ENCODE measurements at regions not wholly inside any gene's neighbourhood (a gene's known extent, or its start where the extent isn't known, plus 50 kb on each side); places are given as distances from the start of the nearest gene placed in this dataset.

- H3K36me3 ChIP-seq (ENCODE audit: control insufficient read depth in 2 of 2, insufficient read depth in 2 of 2, low read length in 1 of 2), result no peaks in the 10 kb centered on the region
- H3K27me3 ChIP-seq (ENCODE audit: control insufficient read depth in 1 of 2, insufficient read depth in 2 of 2, low read length in 2 of 2), result no peaks in the 10 kb centered on the region
- H3K9me3 ChIP-seq (ENCODE audit: control insufficient read depth in 2 of 2, insufficient read depth in 1 of 2, low read depth in 1 of 2, low read length in 1 of 2), result no peaks in the 10 kb centered on the region
- H3K27ac ChIP-seq (ENCODE audit: low read depth in 2 of 2, low read length in 1 of 2), result no peak overlapping the region
- no peak overlapping the region for H3K4me3 ChIP-seq (ENCODE audit: low read depth in 1 of 2, low read length in 2 of 2)
- WGBS, 2 donors, result 72 to 76% methylated on average over 3 of the region's 3 CpGs
- no peaks in the 10 kb centered on the region for H3K4me1 ChIP-seq (ENCODE audit: control insufficient read depth in 2 of 2, insufficient read depth in 2 of 2, low read length in 1 of 2)
Observed at GRCh38 chr3:21163956-21164355, 587.1 kb downstream of the ZNF385D start.

DNA sequence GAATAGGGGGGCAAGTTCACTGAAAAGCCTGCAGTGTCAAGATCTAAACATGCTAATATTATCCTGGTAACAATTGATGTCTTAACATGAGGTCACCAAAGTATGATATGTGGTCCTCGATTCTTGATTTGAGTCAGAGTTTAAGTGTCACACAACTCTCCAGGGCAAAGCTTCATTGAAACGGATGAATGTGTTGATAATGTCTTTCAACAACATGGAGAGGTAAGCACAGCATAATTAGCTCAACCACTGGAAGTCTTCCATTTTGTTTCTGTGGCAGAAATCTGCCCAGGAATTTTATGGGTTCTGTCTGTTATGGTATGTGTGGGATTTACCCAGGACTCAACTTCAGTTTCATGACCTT is 591.5 kb downstream of the ZNF385D start:
- Histone ChIP-seq H3K9me3 (ENCODE audit: control insufficient read depth in 2 of 2, insufficient read depth in 1 of 2, low read depth in 1 of 2, low read length in 1 of 2) (no peaks in the 10 kb centered on the region), H3K27me3 (ENCODE audit: control insufficient read depth in 1 of 2, insufficient read depth in 2 of 2, low read length in 2 of 2) (no peaks in the 10 kb centered on the region), H3K36me3 (ENCODE audit: control insufficient read depth in 2 of 2, insufficient read depth in 2 of 2, low read length in 1 of 2) (no peaks in the 10 kb centered on the region), H3K4me3 (ENCODE audit: low read depth in 1 of 2, low read length in 2 of 2) (no peak overlapping the region), H3K27ac (ENCODE audit: low read depth in 2 of 2, low read length in 1 of 2) (no peak overlapping the region), H3K4me1 (ENCODE audit: control insufficient read depth in 2 of 2, insufficient read depth in 2 of 2, low read length in 1 of 2) (no peaks in the 10 kb centered on the region)
- 52 to 57% methylated on average over 2 of the region's 2 CpGs for WGBS, 2 donors

DNA sequence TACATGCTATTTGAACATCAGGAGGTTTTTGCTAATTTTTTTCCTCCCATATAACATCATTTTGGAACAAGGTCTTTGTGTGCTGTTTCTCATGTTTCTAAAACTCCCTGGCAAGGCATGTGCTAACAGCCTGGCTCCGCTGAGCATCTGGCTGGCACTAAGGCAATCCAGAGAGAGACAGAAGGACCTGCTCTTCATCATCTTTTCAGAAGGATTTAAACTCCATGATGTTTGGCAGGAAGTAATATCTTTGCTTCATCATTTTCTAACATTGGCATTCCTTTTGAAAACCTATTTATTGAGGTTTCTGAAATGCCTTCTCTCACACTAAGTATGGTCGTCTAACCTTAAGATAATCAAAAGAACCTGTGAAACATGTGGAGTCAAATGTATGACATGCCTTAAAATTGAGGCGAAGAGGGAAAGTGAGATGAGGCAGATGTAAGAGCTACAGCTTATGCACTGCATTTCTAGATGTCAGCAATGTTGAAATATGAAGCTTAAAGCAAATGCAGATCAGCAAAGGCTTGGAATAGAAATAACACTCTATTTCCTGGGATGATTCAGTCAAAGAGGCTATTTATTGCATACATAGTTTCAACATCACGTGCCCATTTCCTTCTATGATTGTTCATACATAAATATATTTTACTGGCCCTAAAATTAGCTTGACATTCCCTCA is 592.0 kb downstream of the ZNF385D start:
- 52 to 58% methylated on average over 4 of the region's 4 CpGs for WGBS, 2 donors
- no peak overlapping the region for H3K4me3 ChIP-seq (ENCODE audit: low read depth in 1 of 2, low read length in 2 of 2)
- no peak overlapping the region for H3K27ac ChIP-seq (ENCODE audit: low read depth in 2 of 2, low read length in 1 of 2)
- H3K9me3 ChIP-seq (ENCODE audit: control insufficient read depth in 2 of 2, insufficient read depth in 1 of 2, low read depth in 1 of 2, low read length in 1 of 2), result no peaks in the 10 kb centered on the region
- H3K36me3 ChIP-seq (ENCODE audit: control insufficient read depth in 2 of 2, insufficient read depth in 2 of 2, low read length in 1 of 2), result no peaks in the 10 kb centered on the region
- no peaks in the 10 kb centered on the region for H3K27me3 ChIP-seq (ENCODE audit: control insufficient read depth in 1 of 2, insufficient read depth in 2 of 2, low read length in 2 of 2)
- no peaks in the 10 kb centered on the region for H3K4me1 ChIP-seq (ENCODE audit: control insufficient read depth in 2 of 2, insufficient read depth in 2 of 2, low read length in 1 of 2)

DNA sequence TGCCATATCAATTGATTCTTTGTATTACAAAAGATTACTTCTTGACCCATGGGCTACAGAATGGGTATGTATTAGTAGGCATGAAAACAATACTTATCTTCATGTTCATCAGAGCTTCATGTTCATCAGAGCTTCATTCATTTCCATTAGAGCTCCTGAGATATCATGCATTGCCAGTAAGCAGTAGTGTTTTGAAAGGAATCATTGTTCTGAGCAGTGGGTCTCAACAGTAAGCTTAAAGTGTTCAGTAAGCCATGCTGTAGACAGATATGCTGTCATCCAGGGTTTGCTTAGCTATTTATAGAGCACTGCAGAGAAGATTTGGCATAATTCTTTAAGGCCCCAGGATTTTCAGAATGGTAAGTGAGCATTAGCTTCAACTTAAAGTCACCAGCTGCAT is 596.1 kb downstream of the ZNF385D start:
- H3K27ac ChIP-seq (ENCODE audit: low read depth in 2 of 2, low read length in 1 of 2), result no peak overlapping the region
- no peaks in the 10 kb centered on the region for H3K36me3 ChIP-seq (ENCODE audit: control insufficient read depth in 2 of 2, insufficient read depth in 2 of 2, low read length in 1 of 2)
- no peaks in the 10 kb centered on the region for H3K4me1 ChIP-seq (ENCODE audit: control insufficient read depth in 2 of 2, insufficient read depth in 2 of 2, low read length in 1 of 2)
- no peak overlapping the region for H3K4me3 ChIP-seq (ENCODE audit: low read depth in 1 of 2, low read length in 2 of 2)
- H3K27me3 ChIP-seq (ENCODE audit: control insufficient read depth in 1 of 2, insufficient read depth in 2 of 2, low read length in 2 of 2), result no peaks in the 10 kb centered on the region
- H3K9me3 ChIP-seq (ENCODE audit: control insufficient read depth in 2 of 2, insufficient read depth in 1 of 2, low read depth in 1 of 2, low read length in 1 of 2), result no peaks in the 10 kb centered on the region

DNA sequence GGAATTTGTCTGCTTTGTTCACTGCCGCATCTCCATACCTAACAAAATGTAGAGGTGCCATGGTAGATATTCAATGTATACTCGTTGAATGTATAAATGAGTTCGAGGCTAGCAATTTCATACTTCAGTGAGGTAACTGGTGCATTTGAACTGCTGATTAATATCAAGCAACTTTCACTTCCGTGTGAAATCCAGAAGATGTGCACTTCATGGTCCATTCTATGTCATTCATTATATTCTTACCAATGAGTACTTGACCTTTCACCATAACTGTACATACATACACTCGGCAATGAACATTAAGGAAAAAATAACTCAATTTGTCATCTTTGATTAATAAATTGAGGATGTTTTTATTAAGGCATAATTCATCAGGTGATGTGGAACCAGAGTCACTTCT is 598.5 kb downstream of the ZNF385D start:
- Histone ChIP-seq H3K27ac (ENCODE audit: low read depth in 2 of 2, low read length in 1 of 2) (no peak overlapping the region), H3K36me3 (ENCODE audit: control insufficient read depth in 2 of 2, insufficient read depth in 2 of 2, low read length in 1 of 2) (no peaks in the 10 kb centered on the region), H3K27me3 (ENCODE audit: control insufficient read depth in 1 of 2, insufficient read depth in 2 of 2, low read length in 2 of 2) (no peaks in the 10 kb centered on the region), H3K4me1 (ENCODE audit: control insufficient read depth in 2 of 2, insufficient read depth in 2 of 2, low read length in 1 of 2) (no peaks in the 10 kb centered on the region), H3K4me3 (ENCODE audit: low read depth in 1 of 2, low read length in 2 of 2) (no peak overlapping the region), H3K9me3 (ENCODE audit: control insufficient read depth in 2 of 2, insufficient read depth in 1 of 2, low read depth in 1 of 2, low read length in 1 of 2) (no peaks in the 10 kb centered on the region)
- 78 to 79% methylated on average over 5 of the region's 5 CpGs for WGBS, 2 donors

GRCh38 chr3:21142949-21143348 is 608.1 kb downstream of the ZNF385D start:
- no peaks in the 10 kb centered on the region for H3K27me3 ChIP-seq (ENCODE audit: control insufficient read depth in 1 of 2, insufficient read depth in 2 of 2, low read length in 2 of 2)
- WGBS, 2 donors, result 92% methylated on average over 3 of the region's 3 CpGs
- H3K9me3 ChIP-seq (ENCODE audit: control insufficient read depth in 2 of 2, insufficient read depth in 1 of 2, low read depth in 1 of 2, low read length in 1 of 2), result no peaks in the 10 kb centered on the region
- no peak overlapping the region for H3K27ac ChIP-seq (ENCODE audit: low read depth in 2 of 2, low read length in 1 of 2)
- H3K36me3 ChIP-seq (ENCODE audit: control insufficient read depth in 2 of 2, insufficient read depth in 2 of 2, low read length in 1 of 2), result no peaks in the 10 kb centered on the region
- no peaks in the 10 kb centered on the region for H3K4me1 ChIP-seq (ENCODE audit: control insufficient read depth in 2 of 2, insufficient read depth in 2 of 2, low read length in 1 of 2)
- H3K4me3 ChIP-seq (ENCODE audit: low read depth in 1 of 2, low read length in 2 of 2), result no peak overlapping the region

DNA sequence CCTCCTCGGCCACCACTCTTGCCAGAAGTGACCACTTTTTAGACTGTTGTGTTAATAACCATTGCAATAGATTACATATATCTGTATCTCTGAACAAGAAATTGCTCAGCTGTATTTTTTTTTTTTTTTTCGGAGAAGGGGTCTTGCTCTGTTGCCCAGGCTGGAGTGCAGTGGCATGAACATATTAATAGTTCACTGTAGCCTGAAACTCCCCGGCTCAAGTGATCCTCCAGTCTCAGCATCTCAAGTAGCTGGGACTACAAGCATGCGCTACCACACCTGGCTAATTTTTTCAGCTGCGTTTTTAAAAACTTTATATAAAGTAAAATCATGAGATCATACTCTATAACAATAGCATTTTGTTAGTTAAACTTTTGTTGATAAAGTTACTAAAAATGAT is 609.0 kb downstream of the ZNF385D start:
- Histone ChIP-seq H3K27me3 (ENCODE audit: control insufficient read depth in 1 of 2, insufficient read depth in 2 of 2, low read length in 2 of 2) (no peaks in the 10 kb centered on the region), H3K36me3 (ENCODE audit: control insufficient read depth in 2 of 2, insufficient read depth in 2 of 2, low read length in 1 of 2) (no peaks in the 10 kb centered on the region), H3K4me3 (ENCODE audit: low read depth in 1 of 2, low read length in 2 of 2) (no peak overlapping the region), H3K4me1 (ENCODE audit: control insufficient read depth in 2 of 2, insufficient read depth in 2 of 2, low read length in 1 of 2) (no peaks in the 10 kb centered on the region), H3K27ac (ENCODE audit: low read depth in 2 of 2, low read length in 1 of 2) (no peak overlapping the region), H3K9me3 (ENCODE audit: control insufficient read depth in 2 of 2, insufficient read depth in 1 of 2, low read depth in 1 of 2, low read length in 1 of 2) (no peaks in the 10 kb centered on the region)
- WGBS, 2 donors, result 91 to 93% methylated on average over 5 of the region's 5 CpGs

- 12 to 13% methylated on average over 1 of the region's 1 CpG for WGBS, 2 donors
- no peaks in the 10 kb centered on the region for H3K9me3 ChIP-seq (ENCODE audit: control insufficient read depth in 2 of 2, insufficient read depth in 1 of 2, low read depth in 1 of 2, low read length in 1 of 2)
- no peaks in the 10 kb centered on the region for H3K36me3 ChIP-seq (ENCODE audit: control insufficient read depth in 2 of 2, insufficient read depth in 2 of 2, low read length in 1 of 2)
- no peaks in the 10 kb centered on the region for H3K27me3 ChIP-seq (ENCODE audit: control insufficient read depth in 1 of 2, insufficient read depth in 2 of 2, low read length in 2 of 2)
- H3K27ac ChIP-seq (ENCODE audit: low read depth in 2 of 2, low read length in 1 of 2), result no peak overlapping the region
- H3K4me3 ChIP-seq (ENCODE audit: low read depth in 1 of 2, low read length in 2 of 2), result no peak overlapping the region
- no peaks in the 10 kb centered on the region for H3K4me1 ChIP-seq (ENCODE audit: control insufficient read depth in 2 of 2, insufficient read depth in 2 of 2, low read length in 1 of 2)
Observed at GRCh38 chr3:21140785-21141184, 610.2 kb downstream of the ZNF385D start.

DNA sequence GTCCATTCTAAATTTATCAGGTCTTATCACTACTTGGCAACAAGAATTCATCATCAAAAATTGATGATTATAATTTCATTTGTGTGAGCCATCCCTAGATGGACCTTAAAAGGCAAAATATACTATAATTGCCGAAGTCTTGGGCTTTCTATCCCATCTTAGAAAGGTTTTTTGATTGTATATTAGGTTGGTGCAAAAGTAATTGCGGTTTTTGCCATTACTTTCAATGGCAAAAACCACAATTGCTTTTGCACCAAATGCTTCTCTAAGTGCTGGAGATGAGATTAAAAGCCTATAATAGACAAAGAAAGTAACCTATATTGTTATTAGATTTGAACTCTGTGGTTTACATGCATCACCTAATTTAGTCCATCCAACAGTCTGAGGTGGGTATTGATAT is 612.9 kb downstream of the ZNF385D start:
- Histone ChIP-seq H3K36me3 (ENCODE audit: control insufficient read depth in 2 of 2, insufficient read depth in 2 of 2, low read length in 1 of 2) (no peaks in the 10 kb centered on the region), H3K4me1 (ENCODE audit: control insufficient read depth in 2 of 2, insufficient read depth in 2 of 2, low read length in 1 of 2) (no peaks in the 10 kb centered on the region), H3K27ac (ENCODE audit: low read depth in 2 of 2, low read length in 1 of 2) (no peak overlapping the region), H3K27me3 (ENCODE audit: control insufficient read depth in 1 of 2, insufficient read depth in 2 of 2, low read length in 2 of 2) (no peaks in the 10 kb centered on the region), H3K9me3 (ENCODE audit: control insufficient read depth in 2 of 2, insufficient read depth in 1 of 2, low read depth in 1 of 2, low read length in 1 of 2) (no peaks in the 10 kb centered on the region), H3K4me3 (ENCODE audit: low read depth in 1 of 2, low read length in 2 of 2) (no peak overlapping the region)
- WGBS, 2 donors, result 67 to 72% methylated on average over 2 of the region's 2 CpGs

- H3K27me3 ChIP-seq (ENCODE audit: control insufficient read depth in 1 of 2, insufficient read depth in 2 of 2, low read length in 2 of 2), result no peaks in the 10 kb centered on the region
- H3K4me1 ChIP-seq (ENCODE audit: control insufficient read depth in 2 of 2, insufficient read depth in 2 of 2, low read length in 1 of 2), result no peaks in the 10 kb centered on the region
- no peak overlapping the region for H3K4me3 ChIP-seq (ENCODE audit: low read depth in 1 of 2, low read length in 2 of 2)
- peaks cover 0 to 2% of the 10 kb centered on the region in 2 donors for H3K9me3 ChIP-seq (ENCODE audit: control insufficient read depth in 2 of 2, insufficient read depth in 1 of 2, low read depth in 1 of 2, low read length in 1 of 2)
- no peak overlapping the region for H3K27ac ChIP-seq (ENCODE audit: low read depth in 2 of 2, low read length in 1 of 2)
- H3K36me3 ChIP-seq (ENCODE audit: control insufficient read depth in 2 of 2, insufficient read depth in 2 of 2, low read length in 1 of 2), result no peaks in the 10 kb centered on the region
Observed at GRCh38 chr3:21132896-21133295, 618.1 kb downstream of the ZNF385D start.
